Activated T-helper 2 cell treated with anti-CD3 and anti-CD28 coated beads, Interferon-gamma antibody, Interleukin-2, Interleukin-4, amounts not matched to agents 10 μg/mL and 5 μg/mL and 100 μg/mL, durations not matched to agents 14 hours and 24 hours and 36 hours (primary cell): ENCODE measurements at regions not wholly inside any gene's neighbourhood (a gene's known extent, or its start where the extent isn't known, plus 50 kb on each side); places are given as distances from the start of the nearest gene placed in this dataset.
"Not testable (repeated sequence)": the region's sequence is repeated elsewhere in the genome, so short reads cannot be mapped to it uniquely, and the experiment has no call there.

Experiments
- DNase-seq: peaks from one replicate; pipeline ENCODE4 v3.0.0; 2021; ENCODE audit warnings: low spot score
- H3K27ac Mint-ChIP-seq: one replicate; pipeline ENCODE4 v1.8.0; 2021; ENCODE audit warnings: mixed read lengths
- H3K27me3 Mint-ChIP-seq: one replicate; pipeline ENCODE4 v1.8.0; 2021; ENCODE audit warnings: low read depth, mixed read lengths
- H3K36me3 Mint-ChIP-seq: one replicate; pipeline ENCODE4 v1.8.0; 2021; ENCODE audit warnings: low read depth, mixed read lengths
- H3K4me1 Mint-ChIP-seq: one replicate; pipeline ENCODE4 v1.8.0; 2021; ENCODE audit warnings: low read depth, mixed read lengths
- H3K4me3 Mint-ChIP-seq: one replicate; pipeline ENCODE4 v1.8.0; 2021; ENCODE audit warnings: low read depth, mild to moderate bottlenecking, moderate library complexity, mixed read lengths
- H3K9me3 Mint-ChIP-seq: one replicate; pipeline ENCODE4 v1.8.0; 2021; ENCODE audit warnings: mixed read lengths
- intact Hi-C: fragments of 100-400 bp; cut with micrococcal nuclease; formaldehyde crosslinking; loops from one replicate; pipeline ENCODE4 v1.15.1; 2023

DNA sequence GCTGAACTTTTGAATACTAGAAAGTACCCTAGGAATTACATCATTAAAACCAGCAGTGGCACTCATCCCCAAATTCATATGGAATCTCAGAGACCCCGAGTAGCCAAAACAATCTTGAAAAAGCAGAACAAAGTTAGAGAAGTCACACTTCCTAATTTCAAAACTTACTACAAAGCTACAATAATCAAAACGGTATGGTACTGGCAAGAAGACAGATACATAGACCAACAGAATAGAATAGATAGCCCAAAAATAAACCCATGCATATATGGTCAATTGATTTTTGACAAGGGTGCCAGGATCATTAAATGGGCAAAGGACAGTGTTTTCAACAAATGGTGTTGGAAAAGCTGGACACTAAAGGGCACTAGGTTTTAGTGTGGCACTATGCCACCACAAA lies 176.0 kb upstream of the NDUFV2 start:
- H3K4me3 Mint-ChIP-seq, result no peak overlapping the region
- no peaks in the 10 kb centered on the region for H3K27me3 Mint-ChIP-seq
- H3K9me3 Mint-ChIP-seq, result peaks cover 22% of the 10 kb centered on the region
- no peak overlapping the region for H3K27ac Mint-ChIP-seq
- no peaks in the 10 kb centered on the region for H3K36me3 Mint-ChIP-seq
- no peak for DNase-seq
- H3K4me1 Mint-ChIP-seq, result no peaks in the 10 kb centered on the region
- intact Hi-C loops, result no loop called here

DNA sequence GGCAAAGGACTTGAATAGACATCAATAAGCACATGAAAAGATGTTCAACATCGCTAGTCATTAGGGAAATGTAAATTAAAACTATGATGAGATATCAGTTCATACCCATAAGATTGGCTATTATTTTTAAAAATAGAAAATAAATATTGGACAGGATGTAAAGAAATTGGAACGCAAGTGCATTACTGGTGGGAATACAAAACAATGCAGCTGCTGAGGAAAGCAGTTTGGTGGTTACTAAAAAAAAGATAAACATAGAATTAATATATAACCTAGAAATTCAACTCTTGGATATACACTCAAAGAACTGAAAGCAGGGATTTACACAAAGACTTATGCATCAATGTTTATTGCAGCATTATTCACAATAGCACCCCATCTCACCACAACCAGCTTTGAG lies 174.5 kb upstream of the NDUFV2 start:
- Mint-ChIP-seq H3K27ac (no peak overlapping the region), H3K27me3 (no peaks in the 10 kb centered on the region), H3K4me1 (no peaks in the 10 kb centered on the region), H3K4me3 (no peak overlapping the region), H3K36me3 (no peaks in the 10 kb centered on the region), H3K9me3 (peaks cover 22% of the 10 kb centered on the region)
- intact Hi-C loops, result no loop called here
- DNase-seq, result no peak

DNA sequence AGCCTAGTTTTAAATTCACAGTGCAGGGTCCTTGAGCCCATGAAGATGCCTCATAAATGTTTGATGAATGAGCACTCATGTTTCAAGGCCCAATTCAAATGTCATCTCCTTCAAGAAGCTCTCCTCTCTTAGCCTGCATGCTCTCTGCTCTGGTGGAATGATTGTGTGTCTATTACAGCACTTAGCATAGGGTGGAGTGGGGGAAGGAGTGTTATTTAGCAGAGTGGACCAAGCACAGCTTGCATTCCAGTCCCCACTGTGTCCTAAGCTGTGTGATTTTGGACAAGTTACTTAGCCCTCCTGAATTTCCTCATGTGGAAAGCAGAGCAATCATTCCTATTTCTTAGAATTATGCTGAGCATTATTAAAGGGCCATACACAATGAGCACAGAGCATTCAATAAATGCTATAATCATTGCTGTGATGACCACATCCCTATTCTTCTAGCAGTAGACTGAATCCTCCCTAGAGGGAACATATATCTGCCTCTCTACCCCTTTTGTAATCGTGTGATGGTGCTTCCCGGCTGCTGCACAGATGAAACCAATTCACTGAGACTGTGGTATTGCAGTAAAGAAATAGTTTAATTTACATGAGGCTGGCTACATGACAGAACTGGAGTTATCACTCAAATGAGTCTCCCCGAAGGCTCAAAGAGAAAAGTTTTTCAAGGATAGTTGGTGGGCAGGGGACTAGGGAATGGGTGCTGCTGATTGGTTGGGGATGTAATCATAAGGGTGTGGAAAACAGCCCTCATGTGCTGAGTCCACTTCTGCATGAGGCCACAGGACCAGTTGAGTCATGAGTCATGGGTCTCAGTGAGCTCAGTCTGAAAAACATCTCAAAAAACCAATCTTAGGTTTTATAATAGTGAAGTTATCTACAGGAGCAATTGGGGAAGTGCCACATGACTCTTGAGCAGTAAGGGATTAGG lies 173.4 kb upstream of the NDUFV2 start:
- Mint-ChIP-seq H3K36me3 (no peaks in the 10 kb centered on the region), H3K27me3 (no peaks in the 10 kb centered on the region), H3K27ac (no peak overlapping the region), H3K9me3 (peaks cover 22% of the 10 kb centered on the region), H3K4me1 (no peaks in the 10 kb centered on the region), H3K4me3 (no peak overlapping the region)
- no peak for DNase-seq
- intact Hi-C loops, result no loop called here

DNA sequence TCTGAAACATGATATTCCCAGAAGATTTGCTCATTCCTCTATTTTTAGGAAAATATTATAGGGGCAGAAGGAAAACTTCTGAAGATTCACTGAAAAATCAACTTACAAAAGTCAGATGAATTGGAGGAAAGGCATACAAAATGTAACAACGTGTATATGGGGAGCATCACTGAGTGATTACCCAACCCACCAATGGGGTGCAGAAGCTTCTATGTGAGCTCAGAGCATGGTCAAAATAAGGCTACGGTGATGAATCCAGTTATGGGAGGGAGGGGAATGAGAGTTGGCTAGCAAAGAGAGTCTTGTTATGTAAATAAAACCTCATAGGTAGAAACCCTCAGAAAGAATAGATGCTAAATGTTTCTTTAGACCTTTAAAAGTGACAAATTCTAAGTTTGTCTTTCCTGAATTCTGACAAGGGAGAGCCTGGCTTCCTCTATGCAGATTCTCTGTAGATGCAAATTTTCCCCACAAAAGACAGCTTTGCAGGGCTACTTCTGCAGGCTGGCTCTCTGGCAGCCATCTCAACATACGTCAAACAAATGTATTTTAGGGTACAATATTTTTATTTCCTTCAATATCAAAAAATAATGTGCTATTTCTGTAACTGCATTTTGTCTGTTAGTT lies 171.4 kb upstream of the NDUFV2 start:
- Mint-ChIP-seq H3K36me3 (no peaks in the 10 kb centered on the region), H3K27me3 (no peaks in the 10 kb centered on the region), H3K9me3 (peaks cover 17% of the 10 kb centered on the region), H3K4me1 (no peaks in the 10 kb centered on the region), H3K4me3 (no peak overlapping the region), H3K27ac (no peak overlapping the region)
- intact Hi-C loops, result no loop called here
- DNase-seq, result no peak

DNA sequence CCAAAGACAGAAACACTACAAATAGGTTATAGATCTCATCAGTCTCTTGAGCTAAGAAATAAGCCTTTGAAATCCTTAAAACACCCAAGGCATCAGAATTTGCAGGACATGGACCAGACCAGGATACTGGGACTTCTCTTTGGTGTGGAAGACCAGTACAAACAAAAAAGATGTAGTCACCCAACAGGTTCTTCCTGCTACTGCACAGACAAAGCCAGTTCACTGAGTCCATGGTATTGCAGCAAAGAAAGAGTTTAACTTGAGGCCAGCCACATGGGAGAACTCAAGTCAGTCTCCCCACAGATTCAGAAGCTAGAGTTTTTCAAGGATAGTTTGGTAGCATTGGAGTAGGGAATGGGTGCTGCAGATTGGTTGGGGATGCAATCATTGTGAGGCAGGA lies 169.6 kb upstream of the NDUFV2 start:
- Mint-ChIP-seq H3K4me3 (no peak overlapping the region), H3K27me3 (no peaks in the 10 kb centered on the region), H3K36me3 (no peaks in the 10 kb centered on the region), H3K9me3 (peaks cover 9% of the 10 kb centered on the region), H3K4me1 (no peaks in the 10 kb centered on the region), H3K27ac (no peak overlapping the region)
- DNase-seq, result no peak
- intact Hi-C loops, result no loop called here

DNA sequence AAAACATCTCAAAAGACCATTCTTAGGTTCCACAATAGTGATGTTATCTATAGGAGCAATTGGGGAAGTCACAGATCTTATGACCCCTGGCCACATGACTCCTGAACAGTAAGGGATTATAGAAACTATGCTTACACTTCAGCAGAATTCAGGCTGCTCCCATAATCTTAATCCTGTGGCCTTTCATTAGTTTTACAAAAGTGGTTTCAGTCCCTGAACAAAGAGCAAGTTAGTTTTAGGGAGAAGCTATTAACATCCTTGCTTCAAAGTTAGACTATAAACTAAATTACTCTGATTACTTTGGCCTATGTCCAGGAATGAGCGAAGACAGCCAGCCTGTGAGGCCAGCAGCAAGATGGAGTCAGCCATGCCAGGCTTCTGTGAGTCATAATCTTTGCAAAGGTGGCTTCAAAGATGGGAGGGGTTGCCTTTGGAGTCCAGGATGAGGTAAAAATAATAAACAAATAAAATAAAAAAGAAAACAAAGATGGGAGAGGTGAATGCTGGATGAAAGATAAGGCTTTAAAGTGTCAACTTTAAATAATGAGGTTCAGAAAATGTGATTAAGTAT lies 168.7 kb upstream of the NDUFV2 start:
- Mint-ChIP-seq H3K27ac (no peak overlapping the region), H3K4me1 (no peaks in the 10 kb centered on the region), H3K27me3 (no peaks in the 10 kb centered on the region), H3K4me3 (no peak overlapping the region), H3K9me3 (peaks cover 8% of the 10 kb centered on the region), H3K36me3 (no peaks in the 10 kb centered on the region)
- DNase-seq, result no peak
- intact Hi-C loops, result no loop called here

DNA sequence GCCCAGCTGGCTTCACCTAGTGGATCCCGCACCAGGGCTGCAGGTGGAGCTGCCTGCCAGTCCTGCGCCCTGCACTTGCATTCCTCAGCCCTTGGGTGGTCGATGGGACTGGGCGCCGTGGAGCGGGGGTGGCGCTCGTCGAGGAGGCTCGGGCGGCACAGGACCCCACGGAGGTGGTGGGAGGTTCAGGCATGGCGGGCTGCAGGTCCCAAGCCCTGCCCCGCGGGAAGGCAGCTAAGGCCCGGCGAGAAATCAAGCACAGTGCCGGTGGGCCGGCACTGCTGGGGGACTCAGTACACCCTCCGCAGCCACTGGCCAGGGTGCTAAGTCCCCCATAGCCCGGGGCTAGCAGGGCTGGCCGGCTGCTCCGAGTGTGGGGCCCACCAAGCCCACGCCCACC lies 167.2 kb upstream of the NDUFV2 start:
- H3K9me3 Mint-ChIP-seq, DNase-seq, H3K4me3 Mint-ChIP-seq, H3K36me3 Mint-ChIP-seq, H3K4me1 Mint-ChIP-seq, H3K27me3 Mint-ChIP-seq, intact Hi-C loops, H3K27ac Mint-ChIP-seq: not testable (repeated sequence)

DNA sequence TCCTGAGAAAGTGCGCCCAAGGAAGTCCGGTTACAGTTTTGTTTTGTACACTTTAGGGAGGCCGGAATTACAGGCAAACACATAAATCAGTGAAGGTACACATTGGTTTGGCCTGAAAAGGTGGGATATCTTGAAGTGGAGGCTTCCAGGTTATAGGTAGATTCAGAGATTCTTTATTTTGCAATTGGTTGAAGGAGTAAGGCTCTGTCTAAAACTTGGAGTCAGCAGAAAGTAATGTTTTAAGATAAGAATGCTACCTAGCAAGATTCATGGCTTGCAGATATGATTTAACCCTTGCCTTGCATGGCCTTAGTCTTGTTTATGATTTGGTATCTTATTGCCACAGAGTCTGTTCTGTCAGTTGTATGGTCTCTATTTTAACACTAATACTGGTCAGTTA lies 165.9 kb upstream of the NDUFV2 start:
- Mint-ChIP-seq H3K36me3 (no peaks in the 10 kb centered on the region), H3K4me3 (no peak overlapping the region), H3K27me3 (no peaks in the 10 kb centered on the region), H3K4me1 (no peaks in the 10 kb centered on the region), H3K9me3 (no peaks in the 10 kb centered on the region), H3K27ac (no peak overlapping the region)
- intact Hi-C loops, result no loop called here
- no peak for DNase-seq

DNA sequence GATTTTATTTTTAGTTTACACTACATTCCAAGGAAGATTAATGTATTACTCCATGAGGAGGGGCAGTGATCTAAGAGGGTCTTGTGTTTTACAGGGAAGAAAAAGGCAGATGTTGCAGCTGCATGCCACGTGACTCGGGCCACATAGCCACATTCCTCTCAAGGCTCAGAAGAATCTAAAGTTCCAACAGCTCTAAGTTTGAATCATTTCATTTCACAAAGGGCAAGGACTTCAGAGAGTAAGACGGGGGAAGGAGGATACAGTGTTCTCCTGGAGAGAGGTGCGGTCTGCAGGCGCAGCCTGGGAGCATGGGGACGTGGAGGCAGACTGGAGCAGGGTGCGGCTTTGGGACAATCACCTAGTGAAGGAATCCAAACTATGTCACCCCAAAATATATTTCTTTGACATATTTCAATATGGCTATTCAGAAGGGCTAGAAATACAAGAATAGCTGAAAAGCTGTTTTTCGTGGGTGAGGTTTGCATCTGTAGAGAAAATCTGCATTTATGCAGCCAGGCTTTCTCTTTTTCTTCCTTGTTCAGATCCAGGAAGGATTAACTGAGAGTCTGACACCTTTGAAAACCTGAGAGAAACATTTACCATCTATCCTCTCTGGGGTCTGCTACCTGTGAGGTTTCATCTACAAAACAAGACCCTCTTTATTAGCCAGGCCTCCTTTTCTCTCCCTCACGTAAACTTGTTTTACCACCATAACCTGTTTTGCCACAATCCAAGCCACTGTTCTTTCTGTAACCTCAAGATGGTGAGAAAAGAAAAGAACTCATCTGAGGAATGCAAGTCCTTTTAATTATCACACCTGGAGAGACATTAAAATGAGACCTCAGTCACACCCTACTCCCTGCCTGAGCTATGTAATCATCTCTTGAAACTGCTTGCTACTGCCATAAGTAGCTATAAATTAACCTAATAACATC lies 165.1 kb upstream of the NDUFV2 start:
- no peaks in the 10 kb centered on the region for H3K36me3 Mint-ChIP-seq
- no peak overlapping the region for H3K4me3 Mint-ChIP-seq
- no peaks in the 10 kb centered on the region for H3K9me3 Mint-ChIP-seq
- no peaks in the 10 kb centered on the region for H3K27me3 Mint-ChIP-seq
- DNase-seq, result no peak
- no peak overlapping the region for H3K27ac Mint-ChIP-seq
- intact Hi-C loops, result no loop called here
- no peaks in the 10 kb centered on the region for H3K4me1 Mint-ChIP-seq

DNA sequence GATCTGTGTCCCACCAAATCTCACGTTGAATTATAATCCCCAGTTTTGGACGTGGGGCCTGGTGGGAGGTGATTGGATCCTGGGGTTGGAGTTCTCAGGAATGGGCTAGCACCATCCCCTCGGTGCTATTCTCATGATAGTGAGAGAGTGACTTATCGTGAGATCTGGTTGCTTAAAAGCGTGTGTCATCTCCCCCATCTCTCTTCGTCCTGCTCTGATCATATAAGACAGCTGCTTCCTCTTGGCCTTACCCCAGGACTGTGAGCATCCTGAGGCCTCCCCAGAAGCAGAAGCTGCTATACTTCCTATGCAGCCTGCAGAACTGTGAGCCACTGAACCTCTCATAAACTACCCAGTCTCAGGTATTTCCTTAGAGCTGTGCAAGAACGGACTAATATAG lies 163.7 kb upstream of the NDUFV2 start:
- intact Hi-C loops, result no loop called here
- DNase-seq, result no peak
- Mint-ChIP-seq H3K9me3 (no peaks in the 10 kb centered on the region), H3K4me3 (no peak overlapping the region), H3K4me1 (no peaks in the 10 kb centered on the region), H3K27ac (no peak overlapping the region), H3K36me3 (no peaks in the 10 kb centered on the region), H3K27me3 (no peaks in the 10 kb centered on the region)

DNA sequence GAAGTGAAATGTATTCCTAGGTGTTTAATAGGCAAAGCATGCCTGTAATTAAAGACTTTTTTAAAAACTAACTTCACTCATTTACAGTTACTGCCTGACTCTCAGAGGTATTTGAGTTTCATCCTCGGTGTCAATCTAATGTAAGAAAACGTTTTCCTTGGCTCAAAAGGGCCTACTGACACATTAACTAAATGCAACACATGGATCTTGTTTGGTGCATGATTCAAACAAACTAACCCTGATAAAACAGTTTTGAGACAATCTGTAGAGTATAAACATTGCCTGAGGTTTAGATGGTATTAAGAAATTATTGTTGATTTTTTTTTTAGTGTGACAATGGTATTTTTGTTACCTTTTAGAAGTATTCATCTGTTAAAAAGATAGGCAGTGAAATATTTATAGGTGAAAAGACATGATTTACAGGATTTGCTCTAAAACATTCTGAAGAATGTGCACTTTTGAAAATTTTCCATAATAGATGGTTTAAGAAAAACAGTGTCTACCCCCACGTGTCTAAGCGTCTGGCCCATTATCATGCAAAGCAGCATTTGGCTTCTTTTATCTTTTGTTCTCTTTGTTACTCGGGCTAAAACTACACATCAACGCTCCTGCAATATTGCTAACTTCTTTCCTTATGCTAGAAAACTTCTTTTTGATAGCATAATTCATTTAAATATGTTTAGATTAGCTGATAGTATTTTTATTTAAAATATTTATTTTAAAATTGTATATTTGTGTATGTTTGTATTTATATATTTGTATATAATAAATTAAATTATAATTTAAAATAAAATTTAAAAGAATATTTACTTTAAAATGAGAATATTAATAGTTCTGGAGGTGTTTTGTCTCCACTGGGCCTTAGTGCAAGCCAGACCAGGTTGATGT lies 160.2 kb upstream of the NDUFV2 start:
- no peaks in the 10 kb centered on the region for H3K36me3 Mint-ChIP-seq
- H3K9me3 Mint-ChIP-seq, result no peaks in the 10 kb centered on the region
- no peak for DNase-seq
- H3K4me1 Mint-ChIP-seq, result no peaks in the 10 kb centered on the region
- H3K4me3 Mint-ChIP-seq, result no peak overlapping the region
- H3K27me3 Mint-ChIP-seq, result no peaks in the 10 kb centered on the region
- no peak overlapping the region for H3K27ac Mint-ChIP-seq
- intact Hi-C loops, result no loop called here
